ENCODE measurements at regions not wholly inside any gene's neighbourhood (a gene's known extent, or its start where the extent isn't known, plus 50 kb on each side); places are given as distances from the start of the nearest gene placed in this dataset.

DNA sequence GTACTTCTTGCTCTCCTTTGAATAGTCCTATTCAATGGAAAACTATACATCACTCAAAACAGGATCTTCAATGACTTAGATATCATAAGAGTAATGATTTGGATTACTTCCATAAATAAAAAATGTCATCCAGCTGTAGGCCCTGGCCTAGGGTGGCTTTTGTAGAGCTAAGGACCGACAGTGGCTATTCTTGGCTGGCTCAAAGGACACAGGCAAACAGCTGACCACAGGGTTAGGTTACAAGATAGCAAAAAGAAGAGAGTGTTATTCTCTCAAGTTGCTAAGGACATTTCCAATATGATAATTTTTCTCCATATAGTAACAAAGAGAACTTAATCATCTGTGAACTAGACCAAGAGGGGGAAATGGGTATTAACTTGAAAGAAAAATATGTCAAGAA, 495.1 kb downstream of the PLPP3 start:
- TF ChIP-seq, protein P1, sequence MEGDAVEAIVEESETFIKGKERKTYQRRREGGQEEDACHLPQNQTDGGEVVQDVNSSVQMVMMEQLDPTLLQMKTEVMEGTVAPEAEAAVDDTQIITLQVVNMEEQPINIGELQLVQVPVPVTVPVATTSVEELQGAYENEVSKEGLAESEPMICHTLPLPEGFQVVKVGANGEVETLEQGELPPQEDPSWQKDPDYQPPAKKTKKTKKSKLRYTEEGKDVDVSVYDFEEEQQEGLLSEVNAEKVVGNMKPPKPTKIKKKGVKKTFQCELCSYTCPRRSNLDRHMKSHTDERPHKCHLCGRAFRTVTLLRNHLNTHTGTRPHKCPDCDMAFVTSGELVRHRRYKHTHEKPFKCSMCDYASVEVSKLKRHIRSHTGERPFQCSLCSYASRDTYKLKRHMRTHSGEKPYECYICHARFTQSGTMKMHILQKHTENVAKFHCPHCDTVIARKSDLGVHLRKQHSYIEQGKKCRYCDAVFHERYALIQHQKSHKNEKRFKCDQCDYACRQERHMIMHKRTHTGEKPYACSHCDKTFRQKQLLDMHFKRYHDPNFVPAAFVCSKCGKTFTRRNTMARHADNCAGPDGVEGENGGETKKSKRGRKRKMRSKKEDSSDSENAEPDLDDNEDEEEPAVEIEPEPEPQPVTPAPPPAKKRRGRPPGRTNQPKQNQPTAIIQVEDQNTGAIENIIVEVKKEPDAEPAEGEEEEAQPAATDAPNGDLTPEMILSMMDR (IDR thresholded peaks at IDR 0.05; ENCODE audit: poor library complexity, severe bottlenecking), result no peak
- Histone ChIP-seq H3K9me3 (ENCODE audit: severe bottlenecking) (no peaks in the 10 kb centered on the region), H3K27ac (ENCODE audit: poor library complexity, severe bottlenecking) (no peak overlapping the region), H3K4me1 (ENCODE audit: insufficient read depth, poor library complexity, severe bottlenecking) (peaks cover 6% of the 10 kb centered on the region), H3K27me3 (ENCODE audit: insufficient read depth, poor library complexity, severe bottlenecking) (no peaks in the 10 kb centered on the region), H3K36me3 (ENCODE audit: low read depth) (no peaks in the 10 kb centered on the region), H3K4me3 (ENCODE audit: severe bottlenecking) (no peak overlapping the region)
- no peak for DNase-seq (ENCODE audit: low spot score)
- no peak for ATAC-seq (ENCODE audit: low read depth)

DNA sequence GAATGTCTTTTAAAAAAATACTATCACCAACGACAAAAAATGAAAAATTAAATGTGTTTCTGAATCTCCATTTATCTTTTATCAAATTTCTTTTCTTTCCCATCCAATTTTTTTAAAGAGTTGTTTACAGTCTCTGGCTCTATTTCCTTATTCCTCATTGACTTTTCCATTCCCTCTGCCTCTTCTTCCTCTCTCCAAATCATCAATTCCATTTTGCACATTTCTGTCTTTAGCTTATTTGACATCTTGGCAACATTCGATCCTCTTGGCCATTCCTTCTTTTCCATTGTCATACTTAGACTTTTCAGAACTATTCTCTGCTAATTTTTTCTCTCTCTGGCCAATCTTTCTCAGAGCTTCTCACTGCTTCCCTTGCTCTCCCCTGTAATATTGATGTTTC, 497.6 kb downstream of the PLPP3 start:
- H3K4me3 ChIP-seq (ENCODE audit: severe bottlenecking), result no peak overlapping the region
- ATAC-seq (ENCODE audit: low read depth) (no peak), DNase-seq (ENCODE audit: low spot score) (no peak)
- H3K4me1 ChIP-seq (ENCODE audit: insufficient read depth, poor library complexity, severe bottlenecking), result peaks cover 6% of the 10 kb centered on the region
- H3K36me3 ChIP-seq (ENCODE audit: low read depth), result no peaks in the 10 kb centered on the region
- no peak overlapping the region for H3K27ac ChIP-seq (ENCODE audit: poor library complexity, severe bottlenecking)
- TF ChIP-seq, protein P1 (IDR thresholded peaks at IDR 0.05; ENCODE audit: poor library complexity, severe bottlenecking), result no peak
- no peaks in the 10 kb centered on the region for H3K9me3 ChIP-seq (ENCODE audit: severe bottlenecking)
- H3K27me3 ChIP-seq (ENCODE audit: insufficient read depth, poor library complexity, severe bottlenecking), result no peaks in the 10 kb centered on the region

DNA sequence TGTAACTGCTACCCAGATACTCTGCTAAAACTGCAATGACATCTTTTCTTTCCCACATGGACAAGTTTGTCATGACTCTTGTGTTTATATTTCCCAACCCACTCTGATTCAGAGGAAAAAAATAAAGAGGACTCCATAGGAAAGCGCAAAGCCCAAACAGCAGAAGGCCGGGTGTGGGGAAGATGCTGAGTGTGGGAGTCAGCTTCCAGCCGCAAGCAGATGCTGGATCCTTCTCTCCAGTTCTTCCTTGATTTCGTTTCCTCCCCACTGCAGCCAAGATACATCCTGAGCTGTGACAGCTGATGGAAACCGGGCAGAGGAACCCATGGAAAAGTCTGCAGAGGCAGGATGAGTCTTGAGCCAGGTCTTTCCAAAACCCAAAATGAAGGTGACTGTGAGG, 498.2 kb downstream of the PLPP3 start:
- TF ChIP-seq, protein P1 (IDR thresholded peaks at IDR 0.05; ENCODE audit: poor library complexity, severe bottlenecking), result no peak

DNA sequence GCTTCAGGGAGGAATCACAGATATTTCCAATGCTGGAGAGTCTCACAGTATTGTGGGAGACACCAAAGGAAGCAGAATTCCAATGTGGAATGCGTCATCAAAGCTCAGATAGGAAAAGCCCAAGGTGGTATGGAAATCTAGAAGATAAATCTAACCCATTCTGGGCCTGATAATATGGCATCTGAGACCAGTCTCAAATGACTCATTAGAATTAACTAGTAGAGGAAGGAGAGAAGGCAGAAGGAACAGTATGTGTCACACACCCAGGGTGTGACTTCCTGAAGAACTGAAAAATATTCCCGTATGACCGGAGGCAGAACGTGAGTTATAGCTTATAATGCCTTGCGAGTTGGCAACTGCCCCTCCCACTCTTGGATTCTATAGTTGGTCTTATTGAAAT, 499.2 kb downstream of the PLPP3 start:
- no peaks in the 10 kb centered on the region for H3K9me3 ChIP-seq (ENCODE audit: severe bottlenecking)
- no peak overlapping the region for H3K4me3 ChIP-seq (ENCODE audit: severe bottlenecking)
- no peaks in the 10 kb centered on the region for H3K36me3 ChIP-seq (ENCODE audit: low read depth)
- DNase-seq (ENCODE audit: low spot score) (no peak), ATAC-seq (ENCODE audit: low read depth) (peak; percentile 45; the same call in 1 of the 3 replicates)
- TF ChIP-seq, protein P1 (IDR thresholded peaks at IDR 0.05; ENCODE audit: poor library complexity, severe bottlenecking), result no peak
- H3K4me1 ChIP-seq (ENCODE audit: insufficient read depth, poor library complexity, severe bottlenecking), result peaks cover 6% of the 10 kb centered on the region
- no peaks in the 10 kb centered on the region for H3K27me3 ChIP-seq (ENCODE audit: insufficient read depth, poor library complexity, severe bottlenecking)
- peak overlapping the region; percentile 35 for H3K27ac ChIP-seq (ENCODE audit: poor library complexity, severe bottlenecking)

More for the DNA sequence above, 498.2 kb downstream of the PLPP3 start:
- Histone ChIP-seq H3K27me3 (ENCODE audit: insufficient read depth, poor library complexity, severe bottlenecking) (no peaks in the 10 kb centered on the region), H3K9me3 (ENCODE audit: severe bottlenecking) (no peaks in the 10 kb centered on the region), H3K27ac (ENCODE audit: poor library complexity, severe bottlenecking) (peak overlapping the region; percentile 35), H3K4me1 (ENCODE audit: insufficient read depth, poor library complexity, severe bottlenecking) (peaks cover 6% of the 10 kb centered on the region), H3K4me3 (ENCODE audit: severe bottlenecking) (no peak overlapping the region), H3K36me3 (ENCODE audit: low read depth) (no peaks in the 10 kb centered on the region)
- no peak for ATAC-seq (ENCODE audit: low read depth)
- no peak for DNase-seq (ENCODE audit: low spot score)

DNA sequence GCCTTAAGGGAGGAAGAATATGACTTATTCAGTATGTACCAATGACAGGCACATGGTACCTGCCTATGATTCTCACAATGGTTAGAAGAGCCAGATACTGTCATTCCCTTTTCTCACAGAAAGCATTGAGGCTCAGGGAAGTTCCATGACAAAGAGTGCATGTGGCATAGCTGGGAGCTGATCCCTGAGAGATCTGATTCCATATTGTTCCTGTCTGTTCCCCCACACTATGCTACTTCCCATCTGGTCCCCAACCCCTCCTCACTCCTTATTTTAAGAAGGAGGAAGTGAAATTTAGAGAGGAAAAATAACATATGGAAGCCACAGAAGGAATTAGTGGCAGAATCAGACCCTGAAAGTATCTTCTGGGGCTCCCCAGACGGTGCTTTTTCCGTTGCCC, 500.0 kb downstream of the PLPP3 start:
- H3K4me1 ChIP-seq (ENCODE audit: insufficient read depth, poor library complexity, severe bottlenecking), result peaks cover 6% of the 10 kb centered on the region

More for the DNA sequence above, 500.0 kb downstream of the PLPP3 start:
- TF ChIP-seq, protein P1 (IDR thresholded peaks at IDR 0.05; ENCODE audit: poor library complexity, severe bottlenecking), result no peak
- DNase-seq (ENCODE audit: low spot score) (no peak), ATAC-seq (ENCODE audit: low read depth) (no peak)
- Histone ChIP-seq H3K27me3 (ENCODE audit: insufficient read depth, poor library complexity, severe bottlenecking) (no peaks in the 10 kb centered on the region), H3K4me3 (ENCODE audit: severe bottlenecking) (no peak overlapping the region), H3K27ac (ENCODE audit: poor library complexity, severe bottlenecking) (peak overlapping the region; percentile 35), H3K9me3 (ENCODE audit: severe bottlenecking) (no peaks in the 10 kb centered on the region), H3K36me3 (ENCODE audit: low read depth) (no peaks in the 10 kb centered on the region)

Measured in RWPE2 (cell line).